ENCODE measurements at regions not wholly inside any gene's neighbourhood (a gene's known extent, or its start where the extent isn't known, plus 50 kb on each side); places are given as distances from the start of the nearest gene placed in this dataset.

DNA sequence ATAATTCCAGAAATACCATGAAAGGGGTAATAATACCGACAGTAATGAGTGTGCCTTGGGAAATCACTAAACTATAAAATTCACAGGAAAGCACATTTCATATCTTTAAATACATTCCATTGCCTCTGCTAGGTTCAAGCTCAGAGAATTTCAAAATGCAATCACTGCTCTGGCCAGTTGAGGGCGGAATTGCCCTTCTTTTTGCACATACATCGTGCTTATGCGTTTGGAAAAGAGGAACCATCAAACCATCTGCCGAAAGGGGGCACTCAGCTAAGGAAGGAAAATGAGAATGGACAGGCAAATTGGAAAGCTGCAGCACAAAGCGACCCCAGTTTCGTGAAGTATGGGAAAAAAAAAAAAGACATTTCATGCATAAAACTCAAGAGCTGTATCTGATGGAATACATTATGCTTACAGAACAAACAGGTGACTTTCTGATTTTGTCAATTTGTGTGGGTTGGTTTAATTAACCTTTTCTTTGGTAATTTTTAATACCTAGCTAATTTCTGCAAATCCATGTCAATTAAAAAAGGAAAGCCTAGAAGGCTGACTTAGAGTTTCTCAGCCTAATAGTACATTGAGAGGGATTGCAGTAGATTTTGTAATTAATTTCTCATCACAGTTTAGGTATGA lies 61.4 kb downstream of the TUSC7 start (continued):
- TF ChIP-seq ZNF143 (CRISPR knock-in tag; IDR thresholded peaks at IDR 0.05), result no peak
- TF ChIP-seq PML (IDR thresholded peaks at IDR 0.05; ENCODE audit: low read length), result no peak
- TF ChIP-seq ZNF76 (CRISPR knock-in tag; IDR thresholded peaks at IDR 0.05; ENCODE audit: borderline replicate concordance), result no peak
- TF ChIP-seq ZZZ3 (IDR thresholded peaks at IDR 0.05), result no peak
- TF ChIP-seq CREM (IDR thresholded peaks at IDR 0.05; ENCODE audit: low read depth), result 0 out of 2 replicates have a peak, but pooled peaks have one; percentile 13
- no peak for TF ChIP-seq STAT5B (CRISPR knock-in tag; IDR thresholded peaks at IDR 0.05)
- no peak for TF ChIP-seq CEBPG (CRISPR knock-in tag; IDR thresholded peaks at IDR 0.05)
- TF ChIP-seq CEBPG (tag; conservative IDR thresholded peaks at IDR 0.05 in 1 of 2, IDR thresholded peaks at IDR 0.05 in 1 of 2), result no peak
- peak; percentile 33; the same call in 1 of the 2 replicates for TF ChIP-seq KLF16 (IDR thresholded peaks at IDR 0.05)
- TF ChIP-seq, protein P1, sequence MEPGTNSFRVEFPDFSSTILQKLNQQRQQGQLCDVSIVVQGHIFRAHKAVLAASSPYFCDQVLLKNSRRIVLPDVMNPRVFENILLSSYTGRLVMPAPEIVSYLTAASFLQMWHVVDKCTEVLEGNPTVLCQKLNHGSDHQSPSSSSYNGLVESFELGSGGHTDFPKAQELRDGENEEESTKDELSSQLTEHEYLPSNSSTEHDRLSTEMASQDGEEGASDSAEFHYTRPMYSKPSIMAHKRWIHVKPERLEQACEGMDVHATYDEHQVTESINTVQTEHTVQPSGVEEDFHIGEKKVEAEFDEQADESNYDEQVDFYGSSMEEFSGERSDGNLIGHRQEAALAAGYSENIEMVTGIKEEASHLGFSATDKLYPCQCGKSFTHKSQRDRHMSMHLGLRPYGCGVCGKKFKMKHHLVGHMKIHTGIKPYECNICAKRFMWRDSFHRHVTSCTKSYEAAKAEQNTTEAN (CRISPR knock-in tag; IDR thresholded peaks at IDR 0.05), result no peak
- no peak for TF ChIP-seq LARP7 (IDR thresholded peaks at IDR 0.05)
- TF ChIP-seq ZKSCAN1 (IDR thresholded peaks at IDR 0.05; ENCODE audit: low read depth, low read length), result no peak
- TF ChIP-seq CSDE1 (IDR thresholded peaks at IDR 0.05), result no peak
- TF ChIP-seq E2F3 (CRISPR knock-in tag; IDR thresholded peaks at IDR 0.05), result no peak
- no peak for TF ChIP-seq ZNF551 (CRISPR knock-in tag; IDR thresholded peaks at IDR 0.05)
- TF ChIP-seq TCF7L2 (IDR thresholded peaks at IDR 0.05; ENCODE audit: low read depth, low read length), result no peak
- no peak for TF ChIP-seq ZNF764 (CRISPR knock-in tag; IDR thresholded peaks at IDR 0.05; ENCODE audit: low read depth)
- TF ChIP-seq, protein P2, sequence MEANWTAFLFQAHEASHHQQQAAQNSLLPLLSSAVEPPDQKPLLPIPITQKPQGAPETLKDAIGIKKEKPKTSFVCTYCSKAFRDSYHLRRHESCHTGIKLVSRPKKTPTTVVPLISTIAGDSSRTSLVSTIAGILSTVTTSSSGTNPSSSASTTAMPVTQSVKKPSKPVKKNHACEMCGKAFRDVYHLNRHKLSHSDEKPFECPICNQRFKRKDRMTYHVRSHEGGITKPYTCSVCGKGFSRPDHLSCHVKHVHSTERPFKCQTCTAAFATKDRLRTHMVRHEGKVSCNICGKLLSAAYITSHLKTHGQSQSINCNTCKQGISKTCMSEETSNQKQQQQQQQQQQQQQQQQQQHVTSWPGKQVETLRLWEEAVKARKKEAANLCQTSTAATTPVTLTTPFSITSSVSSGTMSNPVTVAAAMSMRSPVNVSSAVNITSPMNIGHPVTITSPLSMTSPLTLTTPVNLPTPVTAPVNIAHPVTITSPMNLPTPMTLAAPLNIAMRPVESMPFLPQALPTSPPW (CRISPR knock-in tag; IDR thresholded peaks at IDR 0.05), result no peak
- TF ChIP-seq BDP1 (IDR thresholded peaks at IDR 0.05; ENCODE audit: insufficient read depth, insufficient read length), result no peak
- TF ChIP-seq SP2 (IDR thresholded peaks at IDR 0.05; ENCODE audit: extremely low read depth, low read depth, low read length, poor library complexity, severe bottlenecking), result no peak
- TF ChIP-seq, protein P3, sequence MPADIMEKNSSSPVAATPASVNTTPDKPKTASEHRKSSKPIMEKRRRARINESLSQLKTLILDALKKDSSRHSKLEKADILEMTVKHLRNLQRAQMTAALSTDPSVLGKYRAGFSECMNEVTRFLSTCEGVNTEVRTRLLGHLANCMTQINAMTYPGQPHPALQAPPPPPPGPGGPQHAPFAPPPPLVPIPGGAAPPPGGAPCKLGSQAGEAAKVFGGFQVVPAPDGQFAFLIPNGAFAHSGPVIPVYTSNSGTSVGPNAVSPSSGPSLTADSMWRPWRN (IDR thresholded peaks at IDR 0.05; ENCODE audit: low read depth), result no peak
- TF ChIP-seq, protein P4, sequence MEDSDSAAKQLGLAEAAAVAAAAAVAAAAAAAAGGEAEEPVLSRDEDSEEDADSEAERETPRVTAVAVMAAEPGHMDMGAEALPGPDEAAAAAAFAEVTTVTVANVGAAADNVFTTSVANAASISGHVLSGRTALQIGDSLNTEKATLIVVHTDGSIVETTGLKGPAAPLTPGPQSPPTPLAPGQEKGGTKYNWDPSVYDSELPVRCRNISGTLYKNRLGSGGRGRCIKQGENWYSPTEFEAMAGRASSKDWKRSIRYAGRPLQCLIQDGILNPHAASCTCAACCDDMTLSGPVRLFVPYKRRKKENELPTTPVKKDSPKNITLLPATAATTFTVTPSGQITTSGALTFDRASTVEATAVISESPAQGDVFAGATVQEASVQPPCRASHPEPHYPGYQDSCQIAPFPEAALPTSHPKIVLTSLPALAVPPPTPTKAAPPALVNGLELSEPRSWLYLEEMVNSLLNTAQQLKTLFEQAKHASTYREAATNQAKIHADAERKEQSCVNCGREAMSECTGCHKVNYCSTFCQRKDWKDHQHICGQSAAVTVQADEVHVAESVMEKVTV (CRISPR knock-in tag; IDR thresholded peaks at IDR 0.05), result peak; percentile 59; the same call in 1 of the 2 replicates
- peak; percentile 64; the same call in 1 of the 2 replicates for TF ChIP-seq SMC3 (conservative IDR thresholded peaks at IDR 0.05; ENCODE audit: insufficient read depth, low read depth, low read length)
- no peak for TF ChIP-seq ATF7 (IDR thresholded peaks at IDR 0.05)

Data from K562 (cell line).